Astrocyte (in vitro differentiated cells and primary cell): ENCODE measurements at regions not wholly inside any gene's neighbourhood (a gene's known extent, or its start where the extent isn't known, plus 50 kb on each side); places are given as distances from the start of the nearest gene placed in this dataset.

Source experiments
- EZH2 ChIP-seq: IDR thresholded peaks from 2 replicates; pipeline ENCODE4 v1.6.1; 2012; ENCODE audit warnings: mild to moderate bottlenecking, low read length, inconsistent platforms; ENCODE audit not compliant: insufficient read depth
- TF ChIP-seq, protein P1 (sequence below): IDR thresholded peaks from 2 replicates; pipeline ENCODE4 v1.5.1; 2011; ENCODE audit warnings: low read depth, mild to moderate bottlenecking, inconsistent platforms, low read length, moderate library complexity; ENCODE audit not compliant: insufficient read depth

- TF ChIP-seq, protein P1, sequence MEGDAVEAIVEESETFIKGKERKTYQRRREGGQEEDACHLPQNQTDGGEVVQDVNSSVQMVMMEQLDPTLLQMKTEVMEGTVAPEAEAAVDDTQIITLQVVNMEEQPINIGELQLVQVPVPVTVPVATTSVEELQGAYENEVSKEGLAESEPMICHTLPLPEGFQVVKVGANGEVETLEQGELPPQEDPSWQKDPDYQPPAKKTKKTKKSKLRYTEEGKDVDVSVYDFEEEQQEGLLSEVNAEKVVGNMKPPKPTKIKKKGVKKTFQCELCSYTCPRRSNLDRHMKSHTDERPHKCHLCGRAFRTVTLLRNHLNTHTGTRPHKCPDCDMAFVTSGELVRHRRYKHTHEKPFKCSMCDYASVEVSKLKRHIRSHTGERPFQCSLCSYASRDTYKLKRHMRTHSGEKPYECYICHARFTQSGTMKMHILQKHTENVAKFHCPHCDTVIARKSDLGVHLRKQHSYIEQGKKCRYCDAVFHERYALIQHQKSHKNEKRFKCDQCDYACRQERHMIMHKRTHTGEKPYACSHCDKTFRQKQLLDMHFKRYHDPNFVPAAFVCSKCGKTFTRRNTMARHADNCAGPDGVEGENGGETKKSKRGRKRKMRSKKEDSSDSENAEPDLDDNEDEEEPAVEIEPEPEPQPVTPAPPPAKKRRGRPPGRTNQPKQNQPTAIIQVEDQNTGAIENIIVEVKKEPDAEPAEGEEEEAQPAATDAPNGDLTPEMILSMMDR, result no peak
- TF ChIP-seq EZH2, result no peak
These were observed 722.0 kb downstream of the KCNJ2 start for GRCh38 chr17:70891306-70891705.
